ENCODE measurements at regions not wholly inside any gene's neighbourhood (a gene's known extent, or its start where the extent isn't known, plus 50 kb on each side); places are given as distances from the start of the nearest gene placed in this dataset.

GRCh38 chr2:219824996-219825395, 197.6 kb downstream of the SLC4A3 start:
- no peak overlapping the region for H3K18ac ChIP-seq (ENCODE audit: insufficient read length, low read depth, low read length)
- no peak for TF ChIP-seq CTCF (conservative IDR thresholded peaks at IDR 0.05)
- WGBS (ENCODE audit: extremely low coverage, insufficient read length, low lambda C conversion rate), result no CpG with 5 or more reads among the region's 3 CpGs
- H3K14ac ChIP-seq (ENCODE audit: insufficient read depth, low read length), result no peak overlapping the region
- no peak overlapping the region for H4K8ac ChIP-seq (replicated peaks; ENCODE audit: insufficient read length, low read depth, low read length)
- H3K56ac ChIP-seq (ENCODE audit: insufficient read length, low read depth, low read length), result no peak overlapping the region
- H3K23me2 ChIP-seq (ENCODE audit: insufficient read length, low read depth, low read length, poor library complexity, severe bottlenecking), result no peaks in the 10 kb centered on the region
- H2BK12ac ChIP-seq (ENCODE audit: insufficient read length, low read depth, low read length), result no peak overlapping the region
- no peaks in the 10 kb centered on the region for H3K79me2 ChIP-seq (ENCODE audit: insufficient read depth, low read length)
- no peak overlapping the region for H2BK20ac ChIP-seq (ENCODE audit: low read depth, low read length, poor library complexity, severe bottlenecking)
- Mint-ChIP-seq H3K27me3 (ENCODE audit: low read depth) (no peaks in the 10 kb centered on the region), H3K36me3 (ENCODE audit: insufficient read depth in 1 of 3, low read depth in 3 of 3) (peaks cover 0 to 1% (median 0%) of the 10 kb centered on the region in 3 experiments; a peak in 2 of 7 replicates), H3K27ac (no peak overlapping the region), H3K4me3 (no peak overlapping the region), H3K9me3 (peaks cover 2 to 3% of the 10 kb centered on the region in 2 experiments; a peak in 2 of 5 replicates), H3K4me1 (no peaks in the 10 kb centered on the region; a peak in 1 of 4 replicates)
- H4K5ac ChIP-seq (ENCODE audit: insufficient read length, low read depth, low read length), result no peak overlapping the region
- H2BK120ac ChIP-seq (ENCODE audit: low read depth, low read length, poor library complexity, severe bottlenecking), result no peak overlapping the region
- H3K9ac ChIP-seq (ENCODE audit: extremely low read depth, insufficient read length, low read length), result no peak overlapping the region
- no peak overlapping the region for H2AFZ ChIP-seq (ENCODE audit: low read length)
- H3K23ac ChIP-seq (ENCODE audit: insufficient read length, low read depth, low read length), result no peak overlapping the region
- H3K4me1 ChIP-seq (ENCODE audit: insufficient read depth, low read length), result no peaks in the 10 kb centered on the region
- no peak overlapping the region for H3K27ac ChIP-seq (ENCODE audit: insufficient read length, low read depth, low read length)
- H2BK15ac ChIP-seq (ENCODE audit: low read depth, low read length), result no peak overlapping the region
- no peak overlapping the region for H4K91ac ChIP-seq (ENCODE audit: insufficient read length, low read depth, low read length)
- no peaks in the 10 kb centered on the region for H4K20me1 ChIP-seq (ENCODE audit: control insufficient read depth, insufficient read depth, insufficient read length)
- H3T11ph ChIP-seq (ENCODE audit: low read length), result no peak overlapping the region
- H3K27me3 ChIP-seq (ENCODE audit: insufficient read depth, low read length), result no peaks in the 10 kb centered on the region
- H3K4me2 ChIP-seq (ENCODE audit: insufficient read depth, insufficient read length, low read length), result no peak overlapping the region
- H3K9me3 ChIP-seq (ENCODE audit: control insufficient read depth, low read depth, low read length), result peaks cover under 1% of the 10 kb centered on the region
- DNase-seq, result no peak
- no peaks in the 10 kb centered on the region for H3K79me1 ChIP-seq (ENCODE audit: insufficient read depth, low read depth, low read length, poor library complexity, severe bottlenecking)
- no peak overlapping the region for H2AK5ac ChIP-seq (ENCODE audit: insufficient read length, low read length)
- H3K4ac ChIP-seq (ENCODE audit: low read depth, low read length), result no peak overlapping the region
- H2BK5ac ChIP-seq (ENCODE audit: insufficient read length, low read length), result no peak overlapping the region
